Colonic mucosa (tissue), 4 donors: ENCODE measurements at regions not wholly inside any gene's neighbourhood (a gene's known extent, or its start where the extent isn't known, plus 50 kb on each side); places are given as distances from the start of the nearest gene placed in this dataset.

ENCODE experiments used
- DNase-seq: peaks from one replicate; pipeline ENCODE4 v3.0.0-alpha.2; 2020
- H3K27ac ChIP-seq: fragments of 200-600 bp; one replicate; pipeline ENCODE4 v1.8.0; 2021
- H3K27me3 ChIP-seq: fragments of 200-600 bp; one replicate; pipeline ENCODE4 v1.8.0; 2021
- H3K36me3 ChIP-seq: fragments of 200-600 bp; one replicate; pipeline ENCODE4 v1.8.0; 2021
- H3K4me1 ChIP-seq: fragments of 200-600 bp; one replicate; pipeline ENCODE4 v1.8.0; 2021; ENCODE audit warnings: mild to moderate bottlenecking
- H3K4me3 ChIP-seq: fragments of 200-600 bp; one replicate; pipeline ENCODE4 v1.8.0; 2021
- H3K9ac ChIP-seq, 2 donors: one replicate each; pipeline ENCODE4 v1.7.0; 2013; ENCODE audit warnings: control low read depth in 2 of 2, low read depth in 2 of 2, low read length in 2 of 2
- H3K9me3 ChIP-seq: fragments of 200-600 bp; one replicate; pipeline ENCODE4 v1.8.0; 2021
- intact Hi-C: fragments of 100-400 bp; cut with DNase I; formaldehyde crosslinking; loops from one replicate; pipeline ENCODE4 v1.14.1; 2022
- TF ChIP-seq, protein P1 (sequence below): fragments of 200-600 bp; IDR thresholded peaks from one replicate; pipeline ENCODE4 v1.8.0; 2022; ENCODE audit warnings: antibody characterized with exemption, mild to moderate bottlenecking
- donor health status: healthy.
- donor health status: DM: no; HTN: no; CAD: no.
- donor health status: DM: no; HTN: no; CAD: no.

DNA sequence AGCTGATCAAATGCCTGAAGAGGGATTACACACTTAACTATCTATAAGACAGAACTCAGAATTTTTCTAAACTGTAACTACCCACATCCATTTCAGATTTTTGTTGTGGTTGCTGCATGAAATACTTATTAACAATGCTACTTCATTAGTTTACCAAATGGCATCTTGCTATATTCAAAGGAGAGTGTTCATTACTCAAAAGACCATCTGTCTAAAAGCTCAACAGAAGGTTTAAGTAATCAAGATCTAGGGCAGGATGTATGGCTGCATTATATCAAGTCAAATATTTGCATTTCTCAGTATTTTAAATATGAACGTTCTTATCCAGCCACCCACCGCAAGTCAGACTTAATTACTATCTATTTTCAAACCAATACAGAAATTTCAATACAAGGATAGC lies 79.9 kb downstream of the SIPA1L2 start:
- no peak overlapping the region for H3K9ac ChIP-seq
- TF ChIP-seq, protein P1, sequence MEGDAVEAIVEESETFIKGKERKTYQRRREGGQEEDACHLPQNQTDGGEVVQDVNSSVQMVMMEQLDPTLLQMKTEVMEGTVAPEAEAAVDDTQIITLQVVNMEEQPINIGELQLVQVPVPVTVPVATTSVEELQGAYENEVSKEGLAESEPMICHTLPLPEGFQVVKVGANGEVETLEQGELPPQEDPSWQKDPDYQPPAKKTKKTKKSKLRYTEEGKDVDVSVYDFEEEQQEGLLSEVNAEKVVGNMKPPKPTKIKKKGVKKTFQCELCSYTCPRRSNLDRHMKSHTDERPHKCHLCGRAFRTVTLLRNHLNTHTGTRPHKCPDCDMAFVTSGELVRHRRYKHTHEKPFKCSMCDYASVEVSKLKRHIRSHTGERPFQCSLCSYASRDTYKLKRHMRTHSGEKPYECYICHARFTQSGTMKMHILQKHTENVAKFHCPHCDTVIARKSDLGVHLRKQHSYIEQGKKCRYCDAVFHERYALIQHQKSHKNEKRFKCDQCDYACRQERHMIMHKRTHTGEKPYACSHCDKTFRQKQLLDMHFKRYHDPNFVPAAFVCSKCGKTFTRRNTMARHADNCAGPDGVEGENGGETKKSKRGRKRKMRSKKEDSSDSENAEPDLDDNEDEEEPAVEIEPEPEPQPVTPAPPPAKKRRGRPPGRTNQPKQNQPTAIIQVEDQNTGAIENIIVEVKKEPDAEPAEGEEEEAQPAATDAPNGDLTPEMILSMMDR: no peak
- no peak for DNase-seq
- no peaks in the 10 kb centered on the region for H3K36me3 ChIP-seq
- intact Hi-C loops: loop anchor here (10.0 kb wide), 1 partner anchor 75 kb away; no protein-coding TSS in a partner anchor
- no peak overlapping the region for H3K27ac ChIP-seq
- no peaks in the 10 kb centered on the region for H3K27me3 ChIP-seq
- peaks cover under 1% of the 10 kb centered on the region for H3K4me1 ChIP-seq
- H3K9me3 ChIP-seq: no peaks in the 10 kb centered on the region
- no peak overlapping the region for H3K4me3 ChIP-seq

DNA sequence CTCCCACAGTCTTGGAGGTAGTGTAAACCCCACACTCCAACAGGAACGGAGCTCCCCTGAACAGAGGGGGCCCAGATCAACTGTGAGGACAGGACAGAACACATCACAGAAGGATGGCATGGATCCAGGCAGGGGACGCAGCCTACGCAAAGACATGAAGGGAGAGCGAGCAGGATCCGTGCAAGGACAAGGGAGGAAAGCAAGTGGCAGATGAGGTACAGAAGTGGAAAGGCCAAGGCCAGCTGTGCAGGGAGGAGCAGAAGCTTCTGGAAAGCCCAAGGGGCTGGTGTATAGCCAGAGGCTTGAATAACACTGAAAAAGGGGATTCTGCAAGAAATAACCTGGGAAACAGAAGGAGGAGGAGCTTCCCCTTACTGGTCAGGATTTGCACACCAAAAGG lies 81.2 kb downstream of the SIPA1L2 start:
- no peaks in the 10 kb centered on the region for H3K27me3 ChIP-seq
- TF ChIP-seq, protein P1: no peak
- intact Hi-C loops: no loop called here

DNA sequence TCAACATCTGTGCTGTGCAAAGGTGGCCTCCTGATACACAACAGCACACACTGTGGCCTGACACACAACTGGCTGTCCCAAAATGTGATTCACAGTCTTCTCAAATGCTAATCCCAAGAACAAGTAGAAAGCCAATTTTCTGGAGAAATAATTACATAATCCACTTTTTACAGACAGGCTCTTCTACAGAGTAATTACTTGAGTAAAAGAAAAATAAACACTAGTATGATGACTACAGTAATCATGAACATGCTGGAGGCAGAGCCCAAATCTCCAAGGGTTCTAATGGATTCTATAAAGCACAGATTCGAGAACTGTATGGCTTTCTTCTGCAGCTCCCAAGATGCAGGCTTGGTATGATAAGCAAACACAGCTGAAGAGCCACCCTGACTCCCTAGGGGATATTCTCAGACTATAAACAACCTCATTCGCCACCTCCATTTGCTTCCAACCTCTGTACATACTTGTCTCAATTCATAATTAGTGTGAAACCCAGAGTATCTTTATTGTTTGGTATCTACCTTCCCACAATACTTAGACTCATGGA lies 81.9 kb downstream of the SIPA1L2 start:
- Histone ChIP-seq H3K36me3 (no peaks in the 10 kb centered on the region), H3K4me1 (no peaks in the 10 kb centered on the region), H3K4me3 (no peak overlapping the region), H3K27me3 (no peaks in the 10 kb centered on the region), H3K9ac (no peak overlapping the region), H3K9me3 (no peaks in the 10 kb centered on the region), H3K27ac (no peak overlapping the region)
- DNase-seq: no peak
- intact Hi-C loops: no loop called here
- TF ChIP-seq, protein P1: no peak

More for the DNA sequence above, 81.2 kb downstream of the SIPA1L2 start:
- Histone ChIP-seq H3K4me1 (no peaks in the 10 kb centered on the region), H3K4me3 (no peak overlapping the region), H3K9ac (no peak overlapping the region), H3K9me3 (no peaks in the 10 kb centered on the region), H3K36me3 (no peaks in the 10 kb centered on the region), H3K27ac (no peak overlapping the region)
- no peak for DNase-seq

DNA sequence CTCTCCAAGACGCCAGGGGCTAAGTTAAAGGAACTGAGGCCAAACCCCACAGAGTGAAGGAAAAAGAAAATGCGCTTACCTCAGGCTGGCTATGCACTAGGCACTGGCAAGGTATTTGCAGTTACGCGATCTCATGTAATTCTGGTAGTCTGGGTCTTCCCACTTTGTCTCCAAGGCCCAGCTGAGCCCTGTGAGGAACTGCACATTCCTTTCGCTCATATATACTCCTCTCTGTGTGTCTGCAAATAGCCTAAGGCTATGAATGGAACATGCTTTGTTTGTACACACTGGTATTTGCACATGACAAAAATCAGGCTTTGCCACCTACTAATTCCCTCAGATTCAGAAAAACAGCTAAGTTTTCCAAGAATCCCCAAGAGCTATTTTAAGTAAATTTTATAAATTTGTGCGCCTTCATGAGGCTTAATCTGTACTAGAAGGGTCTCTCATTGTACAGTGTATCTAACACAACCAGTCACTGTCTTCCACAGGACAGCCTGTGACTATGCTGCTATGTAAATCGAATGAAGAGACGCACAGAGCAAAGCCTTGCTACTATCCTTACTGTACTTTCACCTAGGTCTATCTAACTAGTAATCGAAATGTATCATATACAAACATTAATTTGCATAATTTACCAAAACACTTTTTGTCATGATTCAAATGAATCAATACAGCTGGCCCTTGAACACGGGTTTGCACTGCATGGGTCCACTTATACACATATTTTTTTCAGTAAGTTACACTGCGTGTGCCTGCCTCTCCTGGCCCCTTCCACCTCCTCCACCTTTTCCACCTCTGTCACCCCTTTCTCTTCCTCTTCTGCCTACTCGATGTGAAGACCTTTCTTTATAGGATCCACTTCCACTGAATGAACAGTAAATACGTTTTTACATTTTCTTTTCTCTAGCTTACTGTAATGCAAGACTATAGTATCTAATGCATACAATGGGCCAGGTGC lies 87.0 kb downstream of the SIPA1L2 start:
- H3K9ac ChIP-seq: no peak overlapping the region
- no peak for DNase-seq
- no peak overlapping the region for H3K4me3 ChIP-seq
- H3K36me3 ChIP-seq: no peaks in the 10 kb centered on the region
- H3K4me1 ChIP-seq: no peaks in the 10 kb centered on the region
- H3K27me3 ChIP-seq: no peaks in the 10 kb centered on the region
- intact Hi-C loops: no loop called here
- TF ChIP-seq, protein P1: no peak
- H3K27ac ChIP-seq: no peak overlapping the region
- H3K9me3 ChIP-seq: no peaks in the 10 kb centered on the region

DNA sequence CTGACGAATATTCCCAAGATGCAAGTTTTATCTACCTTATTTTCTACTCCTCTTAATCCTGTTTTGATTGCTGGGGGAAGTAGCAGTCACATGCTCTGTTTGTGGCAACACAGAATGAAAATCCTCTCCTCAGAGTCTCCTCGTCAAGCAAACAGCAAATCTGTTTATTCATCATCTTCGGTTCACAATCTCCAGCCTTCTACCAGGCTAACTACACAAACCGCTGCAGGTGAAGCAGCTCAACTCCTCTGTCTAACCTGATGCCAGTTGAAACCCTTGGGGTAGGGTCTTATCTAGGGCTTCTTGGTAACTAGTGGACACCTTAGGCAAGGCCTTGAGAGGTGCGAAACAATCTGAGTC lies 91.0 kb downstream of the SIPA1L2 start:
- Histone ChIP-seq H3K27ac (no peak overlapping the region), H3K4me3 (no peak overlapping the region), H3K27me3 (no peaks in the 10 kb centered on the region), H3K9me3 (no peaks in the 10 kb centered on the region), H3K36me3 (no peaks in the 10 kb centered on the region), H3K4me1 (no peaks in the 10 kb centered on the region), H3K9ac (no peak overlapping the region)
- intact Hi-C loops: no loop called here
- no peak for DNase-seq
- TF ChIP-seq, protein P1: no peak
